ENCODE measurements at regions not wholly inside any gene's neighbourhood (a gene's known extent, or its start where the extent isn't known, plus 50 kb on each side); places are given as distances from the start of the nearest gene placed in this dataset.
"Not testable (repeated sequence)": the region's sequence is repeated elsewhere in the genome, so short reads cannot be mapped to it uniquely, and the experiment has no call there.

GRCh38 chr9:82791692-82792091 lies 271.2 kb downstream of the RASEF start:
- Mint-ChIP-seq H3K4me3 (no peak overlapping the region), H3K27ac (no peak overlapping the region), H3K9me3 (no peaks in the 10 kb centered on the region), H3K4me1 (no peaks in the 10 kb centered on the region), H3K36me3 (no peaks in the 10 kb centered on the region), H3K27me3 (no peaks in the 10 kb centered on the region)
- DNase-seq: no peak
- CTCF ChIA-PET: no interaction called here

- Mint-ChIP-seq H3K36me3 (no peaks in the 10 kb centered on the region), H3K27ac (no peak overlapping the region), H3K4me3 (no peak overlapping the region), H3K4me1 (no peaks in the 10 kb centered on the region), H3K27me3 (no peaks in the 10 kb centered on the region), H3K9me3 (no peaks in the 10 kb centered on the region)
- no peak for DNase-seq
- CTCF ChIA-PET: no interaction called here
These were observed 265.4 kb downstream of the RASEF start for GRCh38 chr9:82797534-82797933.

- Mint-ChIP-seq H3K36me3 (no peaks in the 10 kb centered on the region), H3K27me3 (no peaks in the 10 kb centered on the region), H3K4me3 (no peak overlapping the region), H3K9me3 (peaks cover 3% of the 10 kb centered on the region), H3K4me1 (no peaks in the 10 kb centered on the region), H3K27ac (no peak overlapping the region)
- no peak for DNase-seq
- CTCF ChIA-PET: no interaction called here
These were observed 263.7 kb downstream of the RASEF start for GRCh38 chr9:82799286-82799685.

GRCh38 chr9:82805027-82805426 lies 257.9 kb downstream of the RASEF start:
- DNase-seq: no peak
- Mint-ChIP-seq H3K4me1 (no peaks in the 10 kb centered on the region), H3K9me3 (peaks cover 3% of the 10 kb centered on the region), H3K27me3 (no peaks in the 10 kb centered on the region), H3K27ac (no peak overlapping the region), H3K36me3 (no peaks in the 10 kb centered on the region), H3K4me3 (no peak overlapping the region)
- CTCF ChIA-PET: no interaction called here

GRCh38 chr9:82808478-82808877 lies 254.5 kb downstream of the RASEF start:
- no peak for DNase-seq
- CTCF ChIA-PET: no interaction called here
- Mint-ChIP-seq H3K4me3 (no peak overlapping the region), H3K27ac (no peak overlapping the region), H3K27me3 (no peaks in the 10 kb centered on the region), H3K9me3 (peaks cover 3% of the 10 kb centered on the region), H3K4me1 (no peaks in the 10 kb centered on the region), H3K36me3 (no peaks in the 10 kb centered on the region)

GRCh38 chr9:82810915-82811314 lies 252.0 kb downstream of the RASEF start:
- Mint-ChIP-seq H3K36me3 (no peaks in the 10 kb centered on the region), H3K4me1 (no peaks in the 10 kb centered on the region), H3K27ac (no peak overlapping the region), H3K4me3 (no peak overlapping the region), H3K27me3 (no peaks in the 10 kb centered on the region), H3K9me3 (no peaks in the 10 kb centered on the region)
- DNase-seq: no peak
- CTCF ChIA-PET: no interaction called here

- no peaks in the 10 kb centered on the region for H3K9me3 Mint-ChIP-seq
- H3K27ac Mint-ChIP-seq: no peak overlapping the region
- no peaks in the 10 kb centered on the region for H3K36me3 Mint-ChIP-seq
- no peaks in the 10 kb centered on the region for H3K27me3 Mint-ChIP-seq
- no peak overlapping the region for H3K4me3 Mint-ChIP-seq
- no peaks in the 10 kb centered on the region for H3K4me1 Mint-ChIP-seq
- DNase-seq: no peak
- CTCF ChIA-PET: no interaction called here
These were observed 243.7 kb downstream of the RASEF start for GRCh38 chr9:82819260-82819659.

- CTCF ChIA-PET: no interaction called here
- Mint-ChIP-seq H3K36me3 (no peaks in the 10 kb centered on the region), H3K27me3 (no peaks in the 10 kb centered on the region), H3K27ac (no peak overlapping the region), H3K4me1 (no peaks in the 10 kb centered on the region), H3K4me3 (no peak overlapping the region), H3K9me3 (no peaks in the 10 kb centered on the region)
- DNase-seq: no peak
These were observed 242.8 kb downstream of the RASEF start for GRCh38 chr9:82820186-82820585.

- H3K27ac Mint-ChIP-seq: no peak overlapping the region
- H3K4me1 Mint-ChIP-seq: no peaks in the 10 kb centered on the region
- no peaks in the 10 kb centered on the region for H3K27me3 Mint-ChIP-seq
- DNase-seq: no peak
- CTCF ChIA-PET: no interaction called here
- no peak overlapping the region for H3K4me3 Mint-ChIP-seq
- peaks cover 3% of the 10 kb centered on the region for H3K9me3 Mint-ChIP-seq
- no peaks in the 10 kb centered on the region for H3K36me3 Mint-ChIP-seq
These were observed 233.1 kb downstream of the RASEF start for GRCh38 chr9:82829818-82830217.

GRCh38 chr9:82865524-82865923 lies 197.4 kb downstream of the RASEF start:
- CTCF ChIA-PET: no interaction called here
- Mint-ChIP-seq H3K36me3 (no peaks in the 10 kb centered on the region), H3K4me3 (no peak overlapping the region), H3K27ac (no peak overlapping the region), H3K27me3 (no peaks in the 10 kb centered on the region), H3K4me1 (no peaks in the 10 kb centered on the region), H3K9me3 (no peaks in the 10 kb centered on the region)
- no peak for DNase-seq

GRCh38 chr9:82880336-82881050 lies 182.4 kb downstream of the RASEF start:
- Mint-ChIP-seq H3K27ac (no peak overlapping the region), H3K4me1 (no peaks in the 10 kb centered on the region), H3K27me3 (no peaks in the 10 kb centered on the region), H3K36me3 (no peaks in the 10 kb centered on the region), H3K4me3 (no peak overlapping the region), H3K9me3 (peaks cover 6% of the 10 kb centered on the region)
- CTCF ChIA-PET: interaction anchor here (0.6 kb wide), 1 partner anchor 333 kb away, joined by 3 read pairs; no protein-coding TSS in a partner anchor
- no peak for DNase-seq

- H3K27me3 Mint-ChIP-seq: no peaks in the 10 kb centered on the region
- H3K27ac Mint-ChIP-seq: no peak overlapping the region
- DNase-seq: no peak
- H3K9me3 Mint-ChIP-seq: peaks cover 6% of the 10 kb centered on the region
- CTCF ChIA-PET: no interaction called here
- no peaks in the 10 kb centered on the region for H3K36me3 Mint-ChIP-seq
- no peaks in the 10 kb centered on the region for H3K4me1 Mint-ChIP-seq
- H3K4me3 Mint-ChIP-seq: no peak overlapping the region
These were observed 180.8 kb downstream of the RASEF start for GRCh38 chr9:82882138-82882537.

GRCh38 chr9:82882748-82883147 lies 180.2 kb downstream of the RASEF start:
- no peak overlapping the region for H3K27ac Mint-ChIP-seq
- no peaks in the 10 kb centered on the region for H3K27me3 Mint-ChIP-seq
- H3K4me1 Mint-ChIP-seq: no peaks in the 10 kb centered on the region
- peaks cover 6% of the 10 kb centered on the region for H3K9me3 Mint-ChIP-seq
- no peak for DNase-seq
- no peaks in the 10 kb centered on the region for H3K36me3 Mint-ChIP-seq
- H3K4me3 Mint-ChIP-seq: no peak overlapping the region
- CTCF ChIA-PET: no interaction called here

- CTCF ChIA-PET: no interaction called here
- DNase-seq: no peak
- H3K4me3 Mint-ChIP-seq: no peak overlapping the region
- H3K9me3 Mint-ChIP-seq: peaks cover 6% of the 10 kb centered on the region
- H3K4me1 Mint-ChIP-seq: no peaks in the 10 kb centered on the region
- no peaks in the 10 kb centered on the region for H3K36me3 Mint-ChIP-seq
- H3K27me3 Mint-ChIP-seq: no peaks in the 10 kb centered on the region
- no peak overlapping the region for H3K27ac Mint-ChIP-seq
These were observed 179.5 kb downstream of the RASEF start for GRCh38 chr9:82883436-82883835.

- H3K36me3 Mint-ChIP-seq, H3K27ac Mint-ChIP-seq, H3K4me1 Mint-ChIP-seq, H3K4me3 Mint-ChIP-seq, H3K9me3 Mint-ChIP-seq, DNase-seq, H3K27me3 Mint-ChIP-seq, CTCF ChIA-PET: not testable (repeated sequence)
These were observed 179.0 kb downstream of the RASEF start for GRCh38 chr9:82883974-82884373.

- Mint-ChIP-seq H3K9me3 (peaks cover under 1% of the 10 kb centered on the region), H3K27ac (no peak overlapping the region), H3K4me1 (no peaks in the 10 kb centered on the region), H3K4me3 (no peak overlapping the region), H3K36me3 (no peaks in the 10 kb centered on the region), H3K27me3 (no peaks in the 10 kb centered on the region)
- CTCF ChIA-PET: no interaction called here
- DNase-seq: no peak
These were observed 172.5 kb downstream of the RASEF start for GRCh38 chr9:82890401-82890800.
